ENCODE measurements at regions not wholly inside any gene's neighbourhood (a gene's known extent, or its start where the extent isn't known, plus 50 kb on each side); places are given as distances from the start of the nearest gene placed in this dataset.

GRCh38 chr17:5864741-5865657, 205.2 kb upstream of the WSCD1 start:
- TF ChIP-seq CTCF (optimal IDR thresholded peaks at IDR 0.05 in 1 of 3, IDR thresholded peaks at IDR 0.05 in 1 of 3, conservative IDR thresholded peaks at IDR 0.05 in 1 of 3; ENCODE audit: extremely low read depth in 1 of 3, insufficient read depth in 2 of 3, low read length in 3 of 3) (no peak), EZH2 (IDR thresholded peaks at IDR 0.05; ENCODE audit: low read length) (no peak)

All from keratinocyte (primary cell).